Stimulated activated CD8-positive, alpha-beta memory T cell treated with anti-CD3 and anti-CD28 coated beads, Interleukin-12 subunit alpha, Interleukin-12 subunit beta, amount 100 ng/mL, for 1 hour (primary cell): ENCODE measurements at regions not wholly inside any gene's neighbourhood (a gene's known extent, or its start where the extent isn't known, plus 50 kb on each side); places are given as distances from the start of the nearest gene placed in this dataset.

ENCODE experiments used
- DNase-seq: peaks from one replicate; pipeline ENCODE4 v3.0.0-alpha.2; 2020; ENCODE audit warnings: low read depth

DNA sequence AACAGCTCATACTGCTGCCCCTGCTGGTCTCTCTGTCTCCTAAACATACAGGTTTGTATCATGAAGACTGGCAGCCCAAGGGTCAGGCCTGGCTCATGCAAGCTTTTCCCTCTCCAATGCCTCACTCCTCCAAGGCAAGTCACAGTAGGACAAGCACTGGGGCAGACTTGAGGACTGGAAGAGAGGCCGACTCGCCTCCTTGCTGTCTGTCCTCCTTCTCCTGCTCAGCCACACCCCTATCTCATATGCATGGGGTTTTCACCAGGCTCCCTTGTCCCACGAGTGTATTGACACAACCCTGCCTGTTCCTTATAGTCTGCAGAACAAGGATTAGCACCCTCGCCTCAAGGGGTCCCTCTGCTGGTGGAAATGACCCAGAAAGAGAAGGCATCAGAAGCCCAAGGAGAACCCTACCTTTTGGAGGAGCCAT is 223.7 kb downstream of the SOX11 start:
- DNase-seq: no peak

DNA sequence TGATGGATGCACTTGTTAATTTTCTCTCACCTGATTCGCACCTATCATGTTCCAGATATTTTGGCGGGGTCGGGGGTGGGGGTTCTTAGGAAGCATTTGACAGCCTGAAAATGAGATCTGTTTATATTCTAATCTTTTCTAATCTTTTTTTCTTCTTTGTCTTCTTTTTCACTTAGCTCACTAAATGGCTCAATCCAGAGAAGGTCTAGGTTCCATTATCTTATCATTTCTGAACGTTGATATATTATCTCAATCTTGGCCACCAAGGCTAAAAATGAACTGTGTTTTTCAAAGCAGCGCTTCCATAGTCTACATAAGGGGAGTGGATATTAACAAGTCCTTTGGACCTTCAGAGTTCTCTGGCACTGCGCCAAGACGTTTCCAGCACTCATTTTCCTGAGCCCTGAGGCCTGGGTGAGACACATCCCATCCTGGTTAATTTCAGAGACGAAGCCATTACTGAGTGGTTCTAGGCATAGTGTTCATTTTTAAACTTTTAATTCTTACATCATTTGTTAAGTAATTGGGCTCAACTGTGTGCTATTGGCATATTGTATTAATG is 229.0 kb downstream of the SOX11 start:
- no peak for DNase-seq

DNA sequence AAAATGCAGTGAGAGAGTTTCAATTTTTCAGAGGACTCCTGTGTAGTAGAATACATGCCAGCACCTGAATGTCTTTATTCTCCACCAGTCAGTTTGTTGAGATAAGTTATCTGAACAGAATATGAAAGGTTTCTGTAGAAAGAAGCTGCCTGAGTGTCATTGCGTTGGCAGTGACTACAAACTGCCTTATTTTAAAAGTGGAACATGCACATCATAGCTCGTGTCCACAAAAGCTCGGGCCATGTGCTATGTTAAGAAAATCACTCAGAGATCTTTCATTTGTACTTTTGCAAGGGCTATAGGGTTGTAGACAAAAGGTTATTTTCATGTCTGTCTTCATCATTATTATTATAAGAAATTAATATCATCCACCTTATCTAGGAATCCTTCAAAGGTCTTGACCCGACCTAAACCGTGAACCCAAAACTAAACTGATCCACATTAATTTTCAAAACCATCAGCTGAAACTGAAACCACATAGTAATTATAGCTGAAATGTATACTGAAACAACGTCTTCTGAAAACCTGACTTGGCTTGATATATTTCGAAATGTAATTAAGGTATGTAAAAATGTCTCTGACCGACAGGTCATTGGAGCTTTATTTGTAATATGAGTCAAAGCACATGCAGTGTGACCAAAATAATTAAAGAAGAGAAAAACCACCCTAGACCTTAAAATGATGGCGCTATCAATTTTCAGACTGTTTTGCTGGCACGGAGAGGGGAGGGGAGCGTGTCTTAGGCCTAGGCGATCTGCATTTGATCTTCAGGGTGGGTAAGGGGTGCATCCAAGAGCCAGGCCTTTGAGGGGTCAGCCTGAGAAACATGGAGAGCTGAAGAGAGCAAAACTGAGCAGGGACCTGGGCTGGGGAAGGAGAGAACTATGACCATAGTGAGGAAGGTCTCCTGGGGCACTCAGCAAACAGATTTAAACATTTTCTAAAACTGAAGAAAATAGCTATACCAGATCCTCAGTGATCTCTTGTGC is 232.1 kb downstream of the SOX11 start:
- no peak for DNase-seq

DNA sequence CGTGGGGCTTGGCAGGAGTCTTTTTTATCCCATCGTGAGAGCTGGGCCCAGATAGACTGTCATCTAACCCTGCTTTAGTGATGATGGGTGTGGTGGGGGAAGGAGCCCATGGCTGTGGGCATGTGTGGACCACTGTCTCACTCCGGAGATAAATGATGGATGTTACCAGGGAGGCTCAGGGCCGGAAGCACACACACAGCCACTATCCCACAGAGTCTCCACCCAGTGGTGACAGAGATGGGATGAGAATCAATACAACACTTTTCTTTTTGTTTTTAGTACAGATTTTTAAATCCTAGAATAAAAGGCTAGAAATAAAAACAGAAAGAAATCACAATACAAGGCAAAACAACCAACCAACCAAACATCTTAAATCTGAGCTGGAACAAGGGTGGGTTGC is 233.4 kb downstream of the SOX11 start:
- no peak for DNase-seq

DNA sequence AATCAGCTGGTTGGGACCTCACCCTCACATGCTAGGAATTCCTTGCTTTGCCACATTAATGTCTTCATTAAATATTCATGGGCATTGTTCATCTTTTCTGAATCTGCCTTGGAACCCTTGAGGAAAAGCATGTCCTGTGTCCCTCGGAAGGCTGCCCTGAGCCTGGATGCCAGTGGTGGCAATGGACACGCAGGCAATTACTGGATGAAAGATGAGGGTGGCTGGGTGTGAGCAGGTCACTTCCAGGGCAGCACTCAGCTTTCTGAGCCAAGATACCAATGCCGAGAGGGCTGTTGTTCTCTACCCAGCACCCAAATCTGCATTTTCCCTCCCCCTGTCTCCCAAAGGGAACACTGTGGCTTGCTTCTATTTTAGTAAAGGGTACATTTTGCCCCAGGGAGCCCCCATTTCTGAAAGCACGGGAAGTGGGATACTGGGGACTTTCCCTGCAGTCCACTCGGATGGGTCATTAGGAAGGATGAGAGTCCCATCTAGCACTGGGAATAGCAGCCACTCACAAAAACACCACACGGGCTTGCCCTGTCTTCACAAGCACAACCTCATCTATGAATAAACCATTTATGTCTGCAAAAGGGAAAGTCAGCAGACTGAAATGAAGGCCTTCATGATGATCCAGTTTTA is 234.8 kb downstream of the SOX11 start:
- DNase-seq: no peak

GRCh38 chr2:5932556-5933469 is 240.6 kb downstream of the SOX11 start:
- no peak for DNase-seq

DNA sequence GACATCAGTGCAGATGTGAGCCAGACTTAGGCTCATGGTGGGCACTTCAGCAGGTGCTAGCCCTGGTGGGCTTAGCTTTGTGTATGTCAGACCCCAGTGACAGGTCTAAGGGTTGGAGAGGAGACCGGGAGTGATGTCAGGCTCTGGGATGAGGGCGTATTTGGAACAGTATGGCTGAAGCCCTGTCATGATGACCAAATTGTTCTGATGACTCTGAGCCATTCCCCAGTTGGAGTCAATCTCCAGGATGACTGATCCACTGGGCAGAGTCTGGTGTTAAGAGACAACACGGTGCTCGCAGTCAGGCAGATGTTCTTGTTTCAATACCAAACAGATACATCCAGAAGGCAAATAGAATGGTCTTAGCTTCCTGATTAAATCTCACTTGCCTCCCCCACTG is 241.5 kb downstream of the SOX11 start:
- no peak for DNase-seq

- no peak for DNase-seq
Observed at GRCh38 chr2:5937321-5937720, 245.1 kb downstream of the SOX11 start.

GRCh38 chr2:5937851-5938565 is 245.8 kb downstream of the SOX11 start:
- no peak for DNase-seq

DNA sequence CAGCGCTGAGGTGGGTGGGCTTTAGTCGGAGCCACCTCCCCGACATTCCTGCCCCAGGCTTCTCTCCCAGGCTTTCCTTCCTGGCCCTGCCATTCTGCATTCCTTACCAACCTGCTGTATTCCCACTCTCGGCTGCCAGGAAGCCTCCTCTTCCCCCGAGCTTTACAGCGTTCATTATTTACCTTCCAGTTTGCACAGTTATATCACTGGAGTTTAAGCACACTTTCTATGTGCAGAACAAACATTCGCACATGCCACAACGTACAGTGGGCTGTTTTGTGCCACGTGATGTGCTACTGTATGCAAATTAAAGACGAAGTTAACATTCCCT is 246.3 kb downstream of the SOX11 start:
- DNase-seq: no peak

DNA sequence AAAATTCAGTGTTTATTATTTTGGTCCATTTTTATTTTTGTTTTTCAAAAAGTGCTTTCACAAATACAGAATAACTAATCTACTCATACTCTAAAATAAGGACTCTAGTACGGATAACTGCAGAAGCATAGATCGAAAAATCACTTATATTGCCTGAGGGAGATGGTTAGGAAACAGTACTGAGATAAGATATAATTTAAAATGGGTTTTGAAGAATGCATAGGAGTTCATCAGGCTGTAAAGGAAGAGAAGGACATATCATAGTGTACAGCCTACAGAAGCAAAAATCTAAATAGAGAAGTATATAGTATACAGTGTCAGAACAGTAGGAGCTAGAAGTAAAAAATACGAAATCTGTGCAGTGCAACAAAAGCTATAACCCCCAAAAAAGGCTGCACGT is 247.4 kb downstream of the SOX11 start:
- DNase-seq: no peak

GRCh38 chr2:5940596-5941535 is 248.7 kb downstream of the SOX11 start:
- no peak for DNase-seq

DNA sequence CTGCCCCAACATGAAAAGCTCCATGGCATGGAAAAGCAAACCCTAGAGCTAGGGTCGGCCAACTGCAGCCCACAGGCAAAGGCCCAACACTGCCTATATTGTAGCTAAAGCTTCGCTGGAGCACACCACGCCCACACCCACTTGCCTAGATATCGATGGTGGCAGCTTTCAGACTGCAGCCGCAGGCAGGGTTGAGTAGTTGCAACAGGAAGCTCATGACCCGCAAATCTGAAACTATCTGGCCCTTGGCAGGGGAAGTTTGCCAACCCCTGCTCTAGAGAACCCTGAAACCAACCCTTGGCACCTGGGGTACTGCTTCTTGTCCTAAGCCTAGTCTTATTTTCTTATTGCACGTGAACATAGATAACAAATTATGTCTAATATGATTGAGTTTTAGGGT is 250.0 kb downstream of the SOX11 start:
- DNase-seq: no peak

GRCh38 chr2:5945742-5946141 is 253.6 kb downstream of the SOX11 start:
- DNase-seq: no peak

GRCh38 chr2:5946225-5947115 is 254.3 kb downstream of the SOX11 start:
- DNase-seq: no peak

- no peak for DNase-seq
Observed at GRCh38 chr2:5950736-5951135, 258.6 kb downstream of the SOX11 start.

- no peak for DNase-seq
Observed at GRCh38 chr2:5951471-5951870, 259.3 kb downstream of the SOX11 start.

- no peak for DNase-seq
Observed at GRCh38 chr2:5953525-5953924, 261.3 kb downstream of the SOX11 start.

GRCh38 chr2:5954509-5954908 is 262.3 kb downstream of the SOX11 start:
- no peak for DNase-seq
